GM18868 (cell line): ENCODE measurements at regions not wholly inside any gene's neighbourhood (a gene's known extent, or its start where the extent isn't known, plus 50 kb on each side); places are given as distances from the start of the nearest gene placed in this dataset.

Source experiments
- ATAC-seq: cut with Tn5 transposase; IDR thresholded peaks from one replicate; pipeline ENCODE4 v1.9.1; 2021; ENCODE audit warnings: mild to moderate bottlenecking, moderate library complexity; ENCODE audit not compliant: unreplicated experiment

- no peak for ATAC-seq
Measured at GRCh38 chr6:75546381-75546780, 52.8 kb upstream of the FILIP1 start.

DNA sequence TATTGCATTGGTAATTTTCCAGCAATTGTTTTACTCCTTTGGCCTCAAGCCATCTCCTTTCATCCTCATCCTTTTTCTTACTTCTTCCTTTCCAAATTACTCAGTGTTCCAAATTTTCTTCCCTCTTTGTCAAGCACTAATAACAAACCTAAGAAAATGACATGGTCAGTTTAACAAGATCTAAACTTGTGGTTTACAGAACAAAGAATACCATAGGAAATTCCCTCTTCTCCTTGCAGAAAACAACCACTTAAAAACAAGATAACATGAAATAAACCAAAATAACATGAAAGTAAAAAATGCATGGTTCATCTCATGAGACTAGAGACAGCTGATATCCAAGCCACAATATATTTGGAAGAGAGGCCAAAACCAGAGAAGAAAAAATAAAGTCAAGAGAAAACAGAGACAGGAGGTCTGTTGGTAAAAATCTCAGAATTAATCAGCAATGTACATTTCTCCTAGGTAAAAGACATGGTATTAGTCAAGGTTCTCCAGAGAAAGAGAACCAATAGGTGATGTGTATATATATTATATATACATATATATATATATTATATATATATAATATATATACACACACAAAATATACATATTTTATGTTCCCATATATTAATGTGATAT is 51.0 kb upstream of the SENP6 start:
- peak; percentile 72 for ATAC-seq

GRCh38 chr6:75551367-75551952 is 50.2 kb upstream of the SENP6 start:
- peak; percentile 33 for ATAC-seq
